GM12878 (cell line): ENCODE measurements at regions not wholly inside any gene's neighbourhood (a gene's known extent, or its start where the extent isn't known, plus 50 kb on each side); places are given as distances from the start of the nearest gene placed in this dataset.

Experiments used
- ATAC-seq: fragments of 200-7000 bp; cut with Tn5 transposase; 3 replicates; pipeline ENCODE4 v1.9.1; 2020; ENCODE audit warnings: mild to moderate bottlenecking, moderate library complexity
- BruUV-seq: library from RNA; stranded (reverse); fragments of 400-500 nt; replicated peaks from 2 replicates; lab custom pipeline; 2021; lab: Mats Ljungman, UMichigan
- CTCF ChIA-PET: fragments of 300-600 bp; sonication (Branson Sonifier 250); formaldehyde crosslinking; extraction: SDS; loops from one replicate; lab custom pipeline; 2021; ENCODE audit warnings: inconsistent platforms; lab: Yijun Ruan, JAX
- POLR2A ChIA-PET: fragments of 350-600 bp; formaldehyde crosslinking; extraction: SDS; loops from one replicate; lab custom pipeline; 2021; ENCODE audit warnings: inconsistent platforms; lab: Charles Lee
- RAD21 ChIA-PET: fragments of 300-600 bp; sonication (Branson Sonifier 250); formaldehyde crosslinking; loops from one replicate; lab custom pipeline; 2023; ENCODE audit warnings: antibody characterized with exemption; ENCODE audit not compliant: unreplicated experiment; lab: Charles Lee
- SMC1A ChIA-PET: fragments of 300-600 bp; sonication (Branson Sonifier 250); formaldehyde crosslinking; loops from one replicate; lab custom pipeline; 2023; ENCODE audit not compliant: unreplicated experiment, uncharacterized antibody; lab: Charles Lee
- DNase-seq: peaks from one replicate; pipeline ENCODE4 v3.0.0-alpha.2; 2011; ENCODE audit warnings: low read depth, low spot score
- FAIRE-seq: peaks from 3 replicates; lab custom pipeline; 2011; peaks lifted over from hg19 to GRCh38; lab: Jason Lieb, UNC
- H2AFZ ChIP-seq: 2 replicates; pipeline ENCODE4 v1.6.0; 2011; ENCODE audit warnings: low read depth, low read length, control low read depth; ENCODE audit not compliant: control insufficient read depth
- H3K27ac ChIP-seq: 2 replicates; pipeline ENCODE4 v1.5.1; 2011; ENCODE audit warnings: control low read depth; ENCODE audit not compliant: control insufficient read depth, insufficient read depth
- H3K27me3 ChIP-seq, 2 experiments: replicated peaks in 1 of 2; 2 replicates each; pipeline versions ENCODE4 v1.6.0 to v1.6.1; 2011; ENCODE audit warnings: low read length in 1 of 2; ENCODE audit not compliant: control insufficient read depth in 2 of 2, insufficient read depth in 2 of 2
- H3K36me3 ChIP-seq, 2 experiments: 2 replicates each; pipeline ENCODE4 v1.5.1; 2011; ENCODE audit warnings: low read length in 1 of 2; ENCODE audit not compliant: control insufficient read depth in 2 of 2, insufficient read depth in 2 of 2
- H3K4me1 ChIP-seq: 2 replicates; pipeline ENCODE4 v1.6.1; 2011; ENCODE audit warnings: mild to moderate bottlenecking, low read length, moderate library complexity, mixed read lengths; ENCODE audit not compliant: control insufficient read depth, insufficient read depth
- H3K4me2 ChIP-seq: 2 replicates; pipeline ENCODE4 v1.6.0; 2011; ENCODE audit warnings: control low read depth; ENCODE audit not compliant: control insufficient read depth, insufficient read depth
- H3K4me3 ChIP-seq: fragments of 200-600 bp; sonication (generic); 2 replicates; pipeline ENCODE4 v1.5.1; 2016
- H3K79me2 ChIP-seq: 2 replicates; pipeline ENCODE4 v1.6.0; 2011; ENCODE audit warnings: low read length; ENCODE audit not compliant: control insufficient read depth, insufficient read depth
- H3K9ac ChIP-seq: 2 replicates; pipeline ENCODE4 v1.8.0; 2011; ENCODE audit warnings: low read length, control low read depth, mixed read lengths; ENCODE audit not compliant: control insufficient read depth, insufficient read depth
- H3K9me3 ChIP-seq: replicated peaks from 3 replicates; pipeline ENCODE4 v1.5.1; 2011; ENCODE audit warnings: mild to moderate bottlenecking, low read length; ENCODE audit not compliant: control insufficient read depth, insufficient read depth
- H4K20me1 ChIP-seq: 2 replicates; pipeline ENCODE4 v1.6.0; 2011; ENCODE audit not compliant: control insufficient read depth, insufficient read depth
- ASH2L ChIP-seq: fragments of 300-600, 200-600 bp; sonication (generic); IDR thresholded peaks from 2 replicates; pipeline ENCODE4 v1.6.1; 2017; ENCODE audit warnings: low read depth, mild to moderate bottlenecking, borderline replicate concordance
- ATF3 ChIP-seq: IDR thresholded peaks from 2 replicates; pipeline ENCODE4 v1.6.1; 2011; ENCODE audit warnings: low read depth, mild to moderate bottlenecking, low read length, moderate library complexity, borderline replicate concordance; ENCODE audit errors: extremely low read depth
- EP300 ChIP-seq, 2 experiments: fragments of 150-350 bp in 1 of 2; IDR thresholded peaks; 2 replicates each; pipeline ENCODE4 v1.6.1; 2011 to 2012; ENCODE audit warnings: low read depth in 2 of 2, low read length in 2 of 2, borderline replicate concordance in 1 of 2, improper control_type of control experiment in 1 of 2, inconsistent platforms in 1 of 2; ENCODE audit not compliant: control insufficient read depth in 1 of 2
- HDAC6 ChIP-seq: fragments of 200-600 bp; sonication (generic); IDR thresholded peaks from one replicate; pipeline ENCODE4 v1.8.0; 2017; ENCODE audit warnings: antibody characterized with exemption; ENCODE audit not compliant: unreplicated experiment
- JUND ChIP-seq: IDR thresholded peaks from 2 replicates; pipeline ENCODE4 v1.6.1; 2012; ENCODE audit warnings: low read depth, mild to moderate bottlenecking, low read length, improper control_type of control experiment, moderate library complexity
- SP1 ChIP-seq: IDR thresholded peaks from one replicate; pipeline ENCODE4 v1.6.1; 2011; ENCODE audit warnings: low read depth, low read length
- SREBF2 ChIP-seq: IDR thresholded peaks from 2 replicates; pipeline ENCODE4 v1.6.1; 2012; ENCODE audit warnings: mild to moderate bottlenecking, low read length
- TAF1 ChIP-seq: IDR thresholded peaks from 2 replicates; pipeline ENCODE4 v1.6.1; 2011; ENCODE audit warnings: mild to moderate bottlenecking, low read depth, low read length, borderline replicate concordance
- ZBED1 ChIP-seq: IDR thresholded peaks from 2 replicates; pipeline ENCODE4 v1.6.1; 2016; ENCODE audit warnings: borderline replicate concordance
- ZZZ3 ChIP-seq: IDR thresholded peaks from 2 replicates; pipeline ENCODE4 v1.6.1; 2011; ENCODE audit warnings: low read depth; ENCODE audit not compliant: control insufficient read depth, insufficient read length
- WGBS: methylation state at CpG from one replicate; pipeline ENCODE4 v1.1.6; 2016; ENCODE audit warnings: low lambda C conversion rate; ENCODE audit not compliant: insufficient replicate concordance, insufficient coverage; ENCODE audit errors: missing lambda C conversion rate; 5-methylcytosine and 5-hydroxymethylcytosine counted together
- in situ Hi-C: fragments of 300-500 bp; cut with MboI; formaldehyde crosslinking; loops from 9 replicates; pipeline ENCODE4 v1.14.3; 2018; ENCODE audit warnings: mixed read lengths
- intact Hi-C: fragments of 100-400 bp; cut with micrococcal nuclease; formaldehyde crosslinking; loops from one replicate; pipeline ENCODE4 v1.14.2; 2022; ENCODE audit not compliant: unreplicated experiment
- TF ChIP-seq, protein P1 (sequence below): IDR thresholded peaks from 2 replicates; pipeline ENCODE4 v1.6.1; 2011; ENCODE audit warnings: borderline replicate concordance, low read depth, mild to moderate bottlenecking, moderate library complexity, mixed read lengths, low read length; ENCODE audit not compliant: insufficient read depth; ENCODE audit errors: extremely low read length
- TF ChIP-seq, protein P2 (sequence below): fragments of 450-650 bp; IDR thresholded peaks from 2 replicates; pipeline ENCODE4 v1.6.1; 2017; ENCODE audit warnings: mild to moderate bottlenecking, low read depth, inconsistent platforms; ENCODE audit not compliant: poor library complexity, severe bottlenecking
- TF ChIP-seq, protein P3 (sequence below): fragments of 450-650 bp; IDR thresholded peaks from 2 replicates; pipeline ENCODE4 v1.6.1; 2017; ENCODE audit warnings: antibody characterized with exemption, mild to moderate bottlenecking, moderate library complexity
- TF ChIP-seq, protein P4 (sequence below): fragments of 450-650 bp; IDR thresholded peaks from 2 replicates; pipeline ENCODE4 v1.6.1; 2014; ENCODE audit warnings: mild to moderate bottlenecking

DNA sequence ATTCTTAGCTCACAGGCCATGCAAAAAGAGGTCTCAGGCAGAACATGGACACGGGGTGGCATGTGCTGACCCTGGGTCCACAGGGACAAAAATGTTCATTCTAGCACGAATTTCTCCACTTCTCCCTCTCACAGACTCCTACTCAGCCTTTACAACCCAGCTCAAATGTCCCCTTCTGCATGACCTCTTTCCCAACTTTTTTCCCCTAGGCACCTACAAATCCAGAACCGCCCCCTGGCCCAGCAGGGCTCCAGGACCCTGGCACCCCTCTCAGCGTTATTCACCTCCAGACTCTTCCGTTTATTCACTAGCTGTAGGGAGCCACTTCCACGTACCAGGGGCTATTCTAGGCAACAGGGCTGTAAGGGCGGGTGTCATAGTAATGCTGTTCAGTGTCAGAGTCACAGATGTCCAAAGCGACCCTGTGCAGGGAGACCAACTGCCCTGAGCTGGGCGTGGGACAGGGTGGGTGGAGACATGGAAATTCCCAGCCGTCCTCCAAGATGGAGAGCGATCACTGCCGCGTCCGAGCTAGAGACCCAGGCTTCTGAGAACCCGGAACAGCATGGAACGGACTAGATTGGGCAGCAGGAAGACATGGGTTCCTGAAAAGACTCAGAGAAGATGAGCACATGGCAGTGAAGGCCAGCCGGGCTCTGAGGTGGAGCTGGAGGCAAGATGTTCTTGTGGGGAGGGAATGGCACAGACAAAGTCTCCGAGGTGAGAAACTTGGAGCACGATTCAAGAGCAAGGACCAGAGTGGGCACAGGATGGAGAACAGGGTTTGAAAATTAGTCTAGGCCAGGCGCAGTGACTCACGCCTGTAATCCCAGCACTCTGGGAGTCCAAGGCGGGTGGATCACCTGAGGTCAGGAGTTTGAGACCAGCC, 274.9 kb upstream of the RTL1 start:
- FAIRE-seq = no peak
- POLR2A ChIA-PET = no interaction called here
- no peak for TF ChIP-seq ASH2L
- no peak for TF ChIP-seq SREBF2
- TF ChIP-seq, protein P1, sequence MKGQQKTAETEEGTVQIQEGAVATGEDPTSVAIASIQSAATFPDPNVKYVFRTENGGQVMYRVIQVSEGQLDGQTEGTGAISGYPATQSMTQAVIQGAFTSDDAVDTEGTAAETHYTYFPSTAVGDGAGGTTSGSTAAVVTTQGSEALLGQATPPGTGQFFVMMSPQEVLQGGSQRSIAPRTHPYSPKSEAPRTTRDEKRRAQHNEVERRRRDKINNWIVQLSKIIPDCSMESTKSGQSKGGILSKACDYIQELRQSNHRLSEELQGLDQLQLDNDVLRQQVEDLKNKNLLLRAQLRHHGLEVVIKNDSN = no peak
- TF ChIP-seq, protein P2, sequence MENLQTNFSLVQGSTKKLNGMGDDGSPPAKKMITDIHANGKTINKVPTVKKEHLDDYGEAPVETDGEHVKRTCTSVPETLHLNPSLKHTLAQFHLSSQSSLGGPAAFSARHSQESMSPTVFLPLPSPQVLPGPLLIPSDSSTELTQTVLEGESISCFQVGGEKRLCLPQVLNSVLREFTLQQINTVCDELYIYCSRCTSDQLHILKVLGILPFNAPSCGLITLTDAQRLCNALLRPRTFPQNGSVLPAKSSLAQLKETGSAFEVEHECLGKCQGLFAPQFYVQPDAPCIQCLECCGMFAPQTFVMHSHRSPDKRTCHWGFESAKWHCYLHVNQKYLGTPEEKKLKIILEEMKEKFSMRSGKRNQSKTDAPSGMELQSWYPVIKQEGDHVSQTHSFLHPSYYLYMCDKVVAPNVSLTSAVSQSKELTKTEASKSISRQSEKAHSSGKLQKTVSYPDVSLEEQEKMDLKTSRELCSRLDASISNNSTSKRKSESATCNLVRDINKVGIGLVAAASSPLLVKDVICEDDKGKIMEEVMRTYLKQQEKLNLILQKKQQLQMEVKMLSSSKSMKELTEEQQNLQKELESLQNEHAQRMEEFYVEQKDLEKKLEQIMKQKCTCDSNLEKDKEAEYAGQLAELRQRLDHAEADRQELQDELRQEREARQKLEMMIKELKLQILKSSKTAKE = no peak
- TF ChIP-seq, protein P3, sequence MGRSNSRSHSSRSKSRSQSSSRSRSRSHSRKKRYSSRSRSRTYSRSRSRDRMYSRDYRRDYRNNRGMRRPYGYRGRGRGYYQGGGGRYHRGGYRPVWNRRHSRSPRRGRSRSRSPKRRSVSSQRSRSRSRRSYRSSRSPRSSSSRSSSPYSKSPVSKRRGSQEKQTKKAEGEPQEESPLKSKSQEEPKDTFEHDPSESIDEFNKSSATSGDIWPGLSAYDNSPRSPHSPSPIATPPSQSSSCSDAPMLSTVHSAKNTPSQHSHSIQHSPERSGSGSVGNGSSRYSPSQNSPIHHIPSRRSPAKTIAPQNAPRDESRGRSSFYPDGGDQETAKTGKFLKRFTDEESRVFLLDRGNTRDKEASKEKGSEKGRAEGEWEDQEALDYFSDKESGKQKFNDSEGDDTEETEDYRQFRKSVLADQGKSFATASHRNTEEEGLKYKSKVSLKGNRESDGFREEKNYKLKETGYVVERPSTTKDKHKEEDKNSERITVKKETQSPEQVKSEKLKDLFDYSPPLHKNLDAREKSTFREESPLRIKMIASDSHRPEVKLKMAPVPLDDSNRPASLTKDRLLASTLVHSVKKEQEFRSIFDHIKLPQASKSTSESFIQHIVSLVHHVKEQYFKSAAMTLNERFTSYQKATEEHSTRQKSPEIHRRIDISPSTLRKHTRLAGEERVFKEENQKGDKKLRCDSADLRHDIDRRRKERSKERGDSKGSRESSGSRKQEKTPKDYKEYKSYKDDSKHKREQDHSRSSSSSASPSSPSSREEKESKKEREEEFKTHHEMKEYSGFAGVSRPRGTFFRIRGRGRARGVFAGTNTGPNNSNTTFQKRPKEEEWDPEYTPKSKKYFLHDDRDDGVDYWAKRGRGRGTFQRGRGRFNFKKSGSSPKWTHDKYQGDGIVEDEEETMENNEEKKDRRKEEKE = no peak
- TF ChIP-seq, protein P4, sequence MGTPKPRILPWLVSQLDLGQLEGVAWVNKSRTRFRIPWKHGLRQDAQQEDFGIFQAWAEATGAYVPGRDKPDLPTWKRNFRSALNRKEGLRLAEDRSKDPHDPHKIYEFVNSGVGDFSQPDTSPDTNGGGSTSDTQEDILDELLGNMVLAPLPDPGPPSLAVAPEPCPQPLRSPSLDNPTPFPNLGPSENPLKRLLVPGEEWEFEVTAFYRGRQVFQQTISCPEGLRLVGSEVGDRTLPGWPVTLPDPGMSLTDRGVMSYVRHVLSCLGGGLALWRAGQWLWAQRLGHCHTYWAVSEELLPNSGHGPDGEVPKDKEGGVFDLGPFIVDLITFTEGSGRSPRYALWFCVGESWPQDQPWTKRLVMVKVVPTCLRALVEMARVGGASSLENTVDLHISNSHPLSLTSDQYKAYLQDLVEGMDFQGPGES = no peak
- TF ChIP-seq ZZZ3 = no peak
- TF ChIP-seq TAF1 = no peak
- TF ChIP-seq ATF3 = no peak
- no peak for TF ChIP-seq ZBED1
- TF ChIP-seq SP1 = no peak
- no peak for TF ChIP-seq JUND
- no peak for TF ChIP-seq EP300 (IDR thresholded peaks at IDR 0.05; ENCODE audit: borderline replicate concordance in 1 of 2, control insufficient read depth in 1 of 2, low read depth in 2 of 2, low read length in 2 of 2)
- no peak for TF ChIP-seq HDAC6

More for the DNA sequence above, 274.9 kb upstream of the RTL1 start:
- Histone ChIP-seq H4K20me1 (no peaks in the 10 kb centered on the region), H3K4me3 (no peak overlapping the region), H3K9me3 (no peaks in the 10 kb centered on the region; the same call in 2 of the 3 replicates), H2AFZ (no peak overlapping the region), H3K79me2 (no peaks in the 10 kb centered on the region), H3K9ac (no peak overlapping the region), H3K4me2 (no peak overlapping the region), H3K36me3 (no peaks in the 10 kb centered on the region), H3K27ac (no peak overlapping the region), H3K27me3 (no peaks in the 10 kb centered on the region), H3K4me1 (no peaks in the 10 kb centered on the region)
- SMC1A ChIA-PET = no interaction called here
- no TSS peak for BruUV-seq
- CTCF ChIA-PET = no interaction called here
- no peak for ATAC-seq
- intact Hi-C loops = no loop called here
- RAD21 ChIA-PET = no interaction called here
- in situ Hi-C loops = no loop called here
- no peak for DNase-seq
- WGBS = 26% methylated on average over 19 of the region's 22 CpGs
